CD4-positive, alpha-beta T cell treated with Interleukin-12 subunit alpha and Interleukin-12 subunit beta, for 1 hour (primary cell): ENCODE measurements at regions not wholly inside any gene's neighbourhood (a gene's known extent, or its start where the extent isn't known, plus 50 kb on each side); places are given as distances from the start of the nearest gene placed in this dataset.
"Not testable (repeated sequence)": the region's sequence is repeated elsewhere in the genome, so short reads cannot be mapped to it uniquely, and the experiment has no call there.

Experiments used
- DNase-seq: peaks from one replicate; pipeline ENCODE4 v3.0.0-alpha.2; 2020

DNA sequence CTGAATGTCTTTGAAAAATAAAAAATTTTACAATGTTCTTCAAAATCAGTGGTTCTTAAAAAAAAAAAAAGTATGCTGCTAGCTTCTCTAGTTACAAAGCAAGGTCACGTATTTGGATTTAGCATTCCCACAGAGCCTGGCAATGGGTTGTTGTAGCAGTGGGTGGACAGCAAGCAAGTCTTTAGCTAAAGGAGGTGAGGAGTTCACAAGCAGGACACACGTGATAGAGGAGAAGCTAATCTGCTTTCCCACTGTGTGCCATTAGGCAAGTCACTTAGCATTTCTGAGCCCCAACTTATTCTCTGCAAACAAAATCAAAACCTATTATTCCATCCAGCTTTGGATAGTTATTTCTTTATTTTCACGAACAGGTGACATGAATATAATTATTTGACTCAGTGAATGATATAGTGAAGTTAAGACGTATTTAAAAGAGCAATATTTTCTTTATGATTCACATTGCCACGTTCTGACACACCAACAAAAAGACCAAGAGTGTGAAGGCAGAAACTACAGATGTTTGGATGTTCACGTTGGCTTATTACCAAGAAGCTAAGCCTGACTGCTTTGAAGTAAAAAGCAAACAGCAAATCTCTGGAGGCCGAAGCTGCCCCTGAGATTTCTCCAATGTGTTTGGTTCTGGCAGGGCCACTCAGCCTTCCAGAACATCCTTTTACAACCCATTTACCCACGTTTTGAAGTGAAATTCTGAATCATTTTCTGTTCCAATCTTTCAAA lies 612.1 kb upstream of the CDH6 start:
- no peak for DNase-seq

DNA sequence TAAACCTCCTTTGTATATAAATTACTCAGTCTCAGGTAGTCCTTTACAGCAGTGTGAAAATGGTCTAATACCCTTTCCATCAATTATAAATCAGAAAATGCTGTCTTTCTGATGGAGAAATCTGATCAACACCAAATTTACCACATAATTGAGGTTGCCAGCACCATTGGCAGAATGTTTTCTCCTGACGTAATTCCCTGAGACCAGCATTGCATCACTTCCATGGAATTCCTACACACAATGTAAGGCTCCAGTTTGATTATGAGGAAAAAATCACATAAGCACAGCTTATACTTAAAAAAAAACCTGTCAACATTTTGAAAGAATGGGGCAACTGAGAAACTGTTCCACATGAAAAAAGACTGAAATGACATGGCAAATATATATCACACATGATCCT lies 618.7 kb upstream of the CDH6 start:
- DNase-seq, result no peak

DNA sequence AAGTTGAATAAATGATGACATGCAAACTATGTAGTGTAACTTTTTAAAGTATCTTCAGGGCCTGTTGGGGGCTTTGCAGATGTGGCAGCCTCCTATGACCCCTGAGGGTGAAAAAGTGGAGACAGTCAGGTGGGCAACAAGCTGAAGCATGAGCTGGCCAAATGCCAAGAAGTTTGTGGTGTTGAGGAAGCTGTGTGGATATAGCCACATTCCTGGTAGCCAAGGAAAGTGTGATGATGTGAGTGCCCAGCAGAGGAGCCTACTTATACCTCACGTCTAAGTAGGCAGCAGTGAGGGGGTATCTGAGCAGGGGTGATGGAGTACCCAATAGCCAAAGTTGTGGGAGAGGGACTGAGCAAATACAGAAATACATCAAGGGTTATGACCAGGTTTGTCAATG lies 621.2 kb upstream of the CDH6 start:
- no peak for DNase-seq

DNA sequence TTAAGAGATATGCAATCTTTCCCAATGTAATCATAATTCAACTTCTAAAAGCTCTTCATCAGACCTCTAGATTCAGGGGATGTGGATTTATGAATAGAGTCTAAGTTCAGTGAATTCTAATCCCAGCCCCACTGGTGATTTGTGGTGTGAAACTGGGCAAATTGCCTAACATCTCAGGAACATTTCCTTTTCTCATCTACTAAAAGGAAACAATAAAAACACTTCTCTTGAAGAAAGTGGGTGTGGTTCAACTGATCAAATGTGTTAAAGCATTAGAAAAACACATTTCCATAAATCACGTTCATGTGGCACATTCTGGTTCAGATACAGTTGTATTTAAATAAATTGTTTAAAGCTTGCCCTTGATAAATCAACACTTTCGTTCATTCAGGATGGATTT lies 631.7 kb upstream of the CDH6 start:
- no peak for DNase-seq

DNA sequence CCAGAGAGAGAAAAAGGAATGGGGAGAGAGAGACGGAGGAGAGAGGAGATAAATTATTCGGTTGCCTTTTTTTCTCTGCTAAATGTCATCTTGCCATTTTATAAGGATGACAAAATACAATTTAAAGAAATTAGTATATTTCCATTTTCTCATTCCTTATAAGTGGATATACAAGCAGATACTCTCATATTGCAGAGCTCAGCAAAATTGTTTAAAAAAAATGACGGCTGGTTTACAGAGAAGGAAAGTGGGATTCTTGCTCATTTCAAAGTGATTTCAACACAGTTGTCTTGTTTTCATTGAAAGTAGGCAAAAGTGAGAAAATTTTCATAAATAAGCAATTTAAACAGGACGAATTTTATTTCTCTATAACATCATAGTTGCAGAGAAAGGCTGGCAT lies 641.9 kb upstream of the CDH6 start:
- DNase-seq, result no peak

DNA sequence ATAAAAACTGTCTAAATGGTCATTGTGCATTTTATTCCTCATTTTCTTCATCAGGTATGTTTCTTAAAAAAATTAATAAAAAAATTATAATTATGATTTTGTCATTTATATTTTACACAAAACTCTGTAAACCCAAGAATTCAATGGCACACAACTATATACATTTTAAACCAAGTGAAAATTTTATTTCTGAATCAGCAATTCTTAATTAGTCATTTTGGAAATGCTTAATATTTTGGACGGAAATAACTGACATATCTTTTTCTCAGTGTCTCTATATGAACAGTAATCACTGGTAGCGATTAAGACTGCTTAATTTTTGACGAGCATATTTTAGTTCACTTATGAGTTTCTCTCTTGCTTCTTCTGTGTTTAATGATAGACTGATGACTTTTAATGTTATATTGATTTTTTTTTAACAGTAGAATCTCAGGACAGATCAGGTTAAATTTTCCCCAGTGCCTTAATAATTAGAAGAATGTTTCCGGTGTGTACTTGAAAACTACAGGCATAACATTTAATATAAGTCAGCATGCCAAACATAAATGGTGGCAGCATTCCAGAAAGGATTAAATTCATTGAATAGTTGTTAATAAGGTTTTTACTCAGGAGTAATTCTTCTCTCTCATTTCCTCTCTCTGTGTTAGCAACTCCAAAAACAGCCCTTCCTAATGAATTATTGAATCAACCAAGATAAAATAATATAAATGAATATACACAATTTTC lies 644.7 kb upstream of the CDH6 start:
- no peak for DNase-seq

DNA sequence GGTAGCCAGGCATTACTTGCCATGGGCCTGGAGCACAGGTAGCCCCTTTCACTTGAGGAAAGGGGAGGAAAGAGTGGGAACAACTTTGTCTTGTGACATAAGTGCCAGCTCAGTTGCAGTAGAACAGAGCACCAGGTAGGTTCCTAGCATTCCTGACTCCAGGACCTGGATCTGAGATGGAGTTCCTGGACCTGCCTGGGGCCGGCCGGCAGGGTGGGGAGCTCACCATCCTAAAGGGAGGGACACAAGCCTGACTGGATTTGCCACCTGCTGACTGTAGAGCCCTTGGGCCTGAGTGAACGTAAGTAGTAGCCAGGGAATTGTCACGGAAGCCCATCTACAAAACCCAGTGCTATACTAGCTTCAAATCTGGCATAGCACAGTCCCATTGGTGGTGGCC lies 653.3 kb upstream of the CDH6 start:
- no peak for DNase-seq

DNA sequence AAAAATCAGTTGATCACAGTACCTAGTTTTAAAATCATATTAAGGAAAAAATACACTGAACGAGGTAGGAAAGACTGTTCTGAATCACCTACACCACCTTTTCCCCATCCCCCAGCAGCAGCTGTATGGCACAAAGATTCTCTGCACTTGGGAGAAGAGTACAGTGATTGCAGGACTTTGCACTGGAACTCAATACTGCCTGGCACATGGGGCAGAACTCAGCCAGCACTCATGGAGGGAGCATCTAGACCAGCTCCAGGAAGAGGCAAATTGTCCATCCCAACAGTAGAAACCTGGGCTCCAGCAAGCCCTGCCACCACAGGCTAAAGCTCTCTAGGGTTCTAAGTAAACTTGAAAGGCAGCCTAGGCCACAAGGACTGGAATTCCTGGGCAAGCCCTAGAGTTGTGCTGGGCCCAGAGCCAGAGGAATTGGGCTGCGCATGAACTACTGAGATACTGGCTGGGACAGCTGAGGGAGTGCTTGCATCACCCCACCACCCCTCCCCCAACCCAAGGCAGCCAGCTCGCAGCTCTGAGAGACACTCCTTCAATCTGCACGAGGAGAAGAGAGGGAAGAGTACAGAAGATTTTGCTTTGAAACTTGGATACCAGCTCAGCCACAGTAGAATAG lies 654.4 kb upstream of the CDH6 start:
- DNase-seq, result no peak

DNA sequence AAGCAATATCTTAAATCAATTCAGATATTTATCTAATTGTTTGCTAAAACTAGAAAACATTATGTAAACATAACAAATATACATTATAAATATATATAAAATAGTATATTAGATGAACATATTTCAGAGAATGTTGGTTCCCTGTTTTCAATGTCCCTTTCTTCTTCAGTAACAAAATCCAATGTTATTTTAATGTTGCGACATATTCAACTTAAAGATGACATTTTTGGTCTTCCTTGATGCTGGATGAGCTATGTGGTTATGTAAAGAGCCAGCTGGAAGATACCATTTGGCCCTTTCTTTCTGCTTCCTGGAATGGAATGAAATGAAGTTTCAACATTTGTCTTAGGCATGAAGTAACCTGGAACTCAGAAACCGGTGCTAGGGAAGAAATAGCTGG lies 668.1 kb upstream of the CDH6 start:
- DNase-seq, result no peak

DNA sequence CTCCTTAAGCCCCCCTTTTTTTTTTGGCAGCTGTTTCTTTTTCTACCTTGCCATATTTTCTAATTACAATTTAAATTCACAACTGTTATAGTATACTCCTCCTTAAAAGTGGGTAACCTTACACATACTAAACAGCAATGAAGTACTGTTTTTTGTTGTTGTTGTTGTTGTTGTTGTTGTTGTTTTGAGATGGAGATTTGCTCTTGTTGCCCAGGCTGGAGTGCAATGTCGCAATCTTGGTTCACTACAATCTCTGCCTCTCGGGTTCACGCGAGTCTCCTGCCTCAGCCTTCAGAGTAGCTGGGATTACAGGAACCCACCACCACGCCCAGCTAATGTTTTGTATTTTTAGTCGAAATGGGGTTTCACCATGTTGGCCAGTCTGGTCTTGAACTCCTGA lies 669.1 kb upstream of the CDH6 start:
- no peak for DNase-seq

DNA sequence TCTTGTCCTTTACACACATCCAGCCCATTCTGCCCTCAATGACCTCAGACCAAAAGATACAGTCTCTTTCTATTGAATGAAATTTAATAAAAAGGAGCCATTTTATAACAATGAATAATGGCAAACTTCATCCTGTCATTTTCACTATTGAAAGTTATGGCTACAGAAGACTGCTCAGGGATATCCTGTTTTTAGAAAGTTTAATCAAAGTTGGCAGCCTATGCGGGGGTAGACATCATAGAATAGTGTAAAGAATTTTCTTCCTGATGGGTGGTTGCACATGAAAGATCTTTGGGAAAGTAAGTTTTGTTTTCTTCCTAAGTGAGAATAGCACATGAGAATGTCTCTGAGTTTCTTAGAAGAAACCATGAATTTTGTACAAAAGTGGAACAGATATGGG lies 670.4 kb upstream of the CDH6 start:
- no peak for DNase-seq

DNA sequence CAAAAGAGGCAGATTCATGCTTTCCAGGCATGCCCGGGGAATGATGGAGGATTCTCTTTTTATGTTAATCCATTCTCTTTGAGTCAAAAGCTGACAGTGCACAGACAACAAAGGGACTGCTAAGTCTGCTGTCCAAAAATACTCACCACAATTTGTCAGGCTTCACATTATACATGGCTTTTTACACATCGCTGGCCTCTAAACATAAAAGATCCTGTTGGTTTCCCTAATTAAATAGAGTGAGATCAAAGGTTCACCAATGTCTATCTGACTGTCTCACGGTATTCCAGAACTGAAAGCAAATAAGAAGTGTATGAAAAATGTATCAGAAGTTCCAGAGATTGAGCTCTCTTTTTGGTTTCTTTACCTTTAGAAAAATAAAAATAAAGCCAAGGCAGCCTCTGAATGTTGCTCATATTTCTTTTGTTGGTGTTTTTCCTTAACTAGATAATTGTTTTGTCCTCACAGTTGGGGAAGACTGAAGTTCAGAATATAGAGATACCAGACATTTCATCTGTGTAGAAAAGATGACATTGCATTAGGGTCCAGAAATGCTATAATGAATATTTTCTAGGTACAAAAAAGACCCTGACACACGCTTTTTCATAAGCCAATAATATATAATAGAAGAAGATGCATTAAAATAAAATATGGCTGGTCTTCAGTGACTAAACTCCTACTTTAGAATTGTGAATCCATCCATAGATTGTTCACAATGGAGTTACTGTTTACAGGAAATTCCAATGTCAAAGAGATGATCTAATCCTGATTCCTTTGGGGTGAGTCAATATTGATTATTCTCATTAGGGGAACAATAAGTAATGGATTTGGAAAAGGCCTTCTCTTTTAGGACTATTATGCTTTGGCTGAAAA lies 688.2 kb upstream of the CDH6 start:
- no peak for DNase-seq

DNA sequence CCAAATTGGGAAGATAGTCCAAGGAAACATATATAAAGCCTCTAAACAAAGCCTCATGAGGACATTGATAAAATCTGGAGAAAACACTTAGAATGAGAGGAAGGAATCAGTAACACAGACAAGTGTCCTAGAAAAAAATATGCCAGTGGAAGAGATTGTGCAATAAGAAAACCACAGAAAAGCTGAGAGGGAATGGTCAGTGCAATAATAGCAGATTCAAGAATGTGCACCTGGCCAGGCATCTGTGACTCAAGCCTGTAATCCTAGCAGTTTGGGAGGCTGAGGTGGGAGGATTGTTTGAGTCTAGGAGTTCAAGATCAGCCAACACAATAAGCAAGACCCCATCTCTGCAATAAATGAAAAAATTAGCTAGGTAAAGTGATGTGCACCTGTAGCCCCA lies 691.2 kb upstream of the CDH6 start:
- DNase-seq, result no peak

DNA sequence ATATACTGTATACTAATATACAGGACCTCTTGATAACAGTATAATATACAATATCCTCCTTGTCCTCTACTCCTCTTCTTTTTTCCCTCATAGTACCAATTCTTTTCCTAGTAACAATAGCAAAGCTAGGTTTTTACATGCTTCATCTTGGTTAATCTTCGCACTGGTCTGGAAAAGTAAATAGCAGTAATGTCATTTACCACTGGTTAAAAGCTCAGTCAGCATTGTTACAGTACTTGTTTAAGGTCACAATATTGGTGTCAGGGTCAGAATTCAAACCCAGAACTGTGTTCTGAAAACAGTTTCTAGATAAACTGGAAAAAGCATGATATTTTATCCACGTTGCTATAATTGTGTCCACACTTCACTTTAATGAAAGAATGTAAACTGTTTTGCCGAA lies 692.4 kb upstream of the CDH6 start:
- no peak for DNase-seq

DNA sequence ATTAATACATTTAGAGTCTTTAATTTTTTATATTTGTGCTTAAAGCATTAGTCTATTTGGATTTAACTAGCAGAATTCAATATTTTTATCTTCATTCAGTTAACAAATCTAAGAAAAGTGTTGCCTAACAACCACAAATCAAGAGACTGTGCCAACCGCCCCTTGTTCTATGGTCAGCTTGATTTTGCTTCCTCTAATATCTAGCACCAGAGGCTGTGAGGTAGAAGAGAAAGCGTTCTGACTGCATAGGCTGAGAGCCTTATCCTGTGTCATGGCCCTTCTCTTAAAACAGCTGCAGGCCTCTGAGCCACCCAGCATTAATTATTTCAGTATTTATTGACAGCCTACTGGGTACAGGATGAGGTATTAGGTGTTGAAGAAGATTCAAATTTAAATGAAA lies 693.0 kb upstream of the CDH6 start:
- no peak for DNase-seq

DNA sequence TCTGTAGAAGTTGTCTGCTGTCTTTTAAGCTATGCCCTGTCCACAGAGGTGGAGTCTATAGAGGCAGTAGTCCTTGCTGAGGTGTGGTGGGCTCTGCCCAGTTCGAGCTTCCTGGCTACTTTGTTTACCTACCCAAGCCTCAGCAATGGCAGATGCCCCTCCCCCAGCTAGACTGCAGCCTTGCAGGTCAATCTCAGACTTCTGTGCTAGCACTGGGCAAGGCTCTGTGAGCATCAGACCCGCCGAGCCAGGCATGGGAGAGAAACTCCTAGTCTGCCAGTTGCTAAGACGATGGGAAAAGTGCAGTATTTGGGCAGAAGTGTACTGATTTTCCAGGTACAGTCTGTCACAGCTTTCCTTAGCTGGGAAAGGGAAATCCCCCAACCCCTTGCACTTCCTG lies 694.1 kb upstream of the CDH6 start:
- no peak for DNase-seq

DNA sequence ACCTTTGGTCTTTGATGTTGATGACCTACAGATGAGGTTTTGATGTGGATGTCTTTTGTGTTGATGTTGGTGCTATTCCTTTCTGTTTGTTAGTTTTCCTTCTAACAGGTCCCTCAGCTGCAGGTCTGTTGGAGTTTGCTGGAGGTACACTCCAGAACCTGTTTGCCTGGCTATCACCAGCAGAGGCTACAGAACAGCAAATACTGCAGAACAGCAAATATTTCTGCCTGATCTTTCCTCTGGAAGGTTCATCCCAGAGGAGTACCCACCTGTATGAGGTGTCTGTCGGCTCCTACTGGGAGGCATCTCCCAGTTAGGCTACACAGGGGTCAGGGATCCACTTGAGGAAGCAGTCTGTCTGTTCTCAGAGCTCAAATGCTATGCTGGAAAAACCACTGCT lies 694.5 kb upstream of the CDH6 start:
- no peak for DNase-seq

DNA sequence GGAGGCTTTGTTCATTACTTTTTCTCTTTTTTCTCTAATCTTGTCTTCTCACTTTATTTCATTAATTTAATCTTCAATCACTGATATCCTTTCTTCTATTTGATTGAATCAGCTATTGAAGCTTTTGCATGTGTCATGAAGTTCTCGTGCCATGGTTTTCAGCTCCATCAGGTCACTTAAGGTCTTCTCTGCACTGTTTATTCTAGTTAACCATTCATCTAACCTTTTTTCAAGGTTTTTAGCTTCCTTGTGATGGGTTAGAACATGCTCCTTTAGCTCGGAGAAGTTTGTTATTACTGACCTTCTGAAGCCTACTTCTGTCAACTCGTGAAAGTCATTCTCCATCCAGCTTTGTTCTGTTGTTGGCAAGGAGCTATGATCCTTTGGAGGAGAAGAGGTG lies 695.0 kb upstream of the CDH6 start:
- DNase-seq, result not testable (repeated sequence)

DNA sequence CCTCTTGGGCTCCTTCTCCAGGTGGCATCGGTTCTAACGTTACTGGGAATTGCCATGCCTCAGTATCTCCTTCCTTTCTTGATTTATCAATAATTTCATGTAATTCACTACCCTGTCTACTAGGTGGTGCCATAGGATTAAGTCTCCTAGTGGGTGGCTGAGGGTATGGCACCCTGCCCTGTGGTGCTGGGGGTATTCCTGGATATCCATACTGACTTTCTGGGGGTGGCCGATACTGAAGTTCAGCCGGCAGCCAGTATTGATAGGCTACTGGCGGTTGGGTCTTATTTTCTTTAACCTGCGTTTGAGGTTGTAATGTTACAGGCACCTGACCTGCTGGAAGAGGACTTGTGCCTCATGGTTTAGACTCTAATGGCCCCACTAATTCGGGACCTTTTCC lies 699.4 kb upstream of the CDH6 start:
- not testable (repeated sequence) for DNase-seq

DNA sequence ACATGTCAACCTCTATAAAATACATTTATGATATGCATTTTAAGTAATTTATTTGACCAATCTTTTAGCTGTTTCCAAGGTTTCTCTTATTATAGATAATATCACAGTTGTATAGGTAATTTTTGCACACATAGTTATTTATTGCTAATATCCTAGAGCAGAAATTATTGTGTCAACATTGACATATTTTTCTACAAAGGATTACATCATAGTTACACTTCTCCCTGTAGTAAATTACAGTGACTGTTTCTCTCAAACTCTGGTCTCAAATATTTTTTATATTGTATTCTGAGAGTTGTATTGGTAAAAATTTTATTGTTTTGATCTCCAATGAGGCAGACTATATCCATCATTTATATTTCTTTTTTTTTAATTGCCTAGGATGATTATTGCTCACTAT lies 714.4 kb upstream of the CDH6 start:
- no peak for DNase-seq

DNA sequence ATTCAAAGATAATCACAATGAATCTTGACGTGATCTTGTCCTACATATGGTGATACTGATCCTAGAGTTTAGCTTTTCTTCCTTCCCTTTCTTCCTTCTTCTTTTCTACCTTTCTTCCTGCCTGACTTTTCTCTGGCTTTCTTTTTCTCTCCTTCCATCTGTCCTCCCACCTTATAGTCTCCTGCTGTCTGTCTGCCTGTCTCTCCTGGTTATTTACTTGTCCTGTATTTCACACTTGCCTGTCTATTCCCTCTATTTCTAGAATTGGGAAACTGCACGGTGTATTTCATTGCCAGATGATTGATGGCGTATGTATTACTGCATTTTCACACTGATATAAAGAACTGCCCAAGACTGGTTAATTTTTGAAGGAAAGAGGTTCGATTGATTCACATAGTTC lies 718.1 kb upstream of the CDH6 start:
- DNase-seq, result no peak

DNA sequence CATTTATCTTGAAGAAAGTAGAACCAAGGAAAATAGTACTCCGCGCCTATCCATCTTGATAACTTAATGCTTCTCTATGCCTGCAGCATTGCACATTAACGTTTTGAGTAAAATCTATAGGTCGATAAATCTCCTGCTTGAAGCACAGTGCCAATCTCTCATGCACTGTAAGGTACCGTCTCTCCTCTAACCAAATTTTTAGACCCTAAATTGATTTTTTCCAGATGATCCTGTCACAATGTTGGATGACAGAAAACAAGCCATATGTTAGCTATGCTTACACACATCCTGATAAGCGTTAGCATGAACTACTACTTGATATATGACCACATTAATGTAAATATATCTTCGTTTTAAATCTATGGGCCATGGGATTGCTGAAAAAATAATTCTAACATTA lies 723.8 kb upstream of the CDH6 start:
- DNase-seq, result no peak

DNA sequence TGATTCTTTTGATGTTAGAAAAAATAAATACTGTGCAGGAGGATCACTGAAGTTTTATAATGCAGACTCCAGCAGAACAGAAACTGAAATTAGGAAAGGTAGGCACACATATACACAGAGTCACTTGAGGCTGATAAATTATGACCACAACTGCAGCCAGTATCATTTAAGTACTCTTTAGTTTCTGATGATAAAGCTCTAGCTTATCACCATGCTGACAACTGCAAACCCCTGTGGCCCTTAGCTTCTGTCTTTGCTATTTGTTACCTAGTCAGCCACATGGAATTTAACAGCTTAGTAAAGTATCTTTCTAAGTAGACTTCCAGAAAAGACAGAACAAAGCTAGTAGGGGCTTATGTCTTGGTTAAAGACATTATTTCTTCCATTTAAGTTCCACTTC lies 734.8 kb upstream of the CDH6 start:
- DNase-seq, result no peak
